IMR-90 (cell line): ENCODE measurements at regions not wholly inside any gene's neighbourhood (a gene's known extent, or its start where the extent isn't known, plus 50 kb on each side); places are given as distances from the start of the nearest gene placed in this dataset.

Experiments used
- CTCF ChIP-seq: conservative IDR thresholded peaks from 2 replicates; pipeline ENCODE4 v1.5.1; 2012; ENCODE audit warnings: mild to moderate bottlenecking, low read depth, low read length, improper control_type of control experiment
- POLR2A ChIP-seq: IDR thresholded peaks from 2 replicates; pipeline ENCODE4 v1.6.1; 2012; ENCODE audit warnings: mild to moderate bottlenecking, low read depth, low read length
- RAD21 ChIP-seq: IDR thresholded peaks from 2 replicates; pipeline ENCODE4 v1.6.1; 2012; ENCODE audit warnings: low read length, improper control_type of control experiment
- RCOR1 ChIP-seq: IDR thresholded peaks from 2 replicates; pipeline ENCODE4 v1.6.1; 2012; ENCODE audit warnings: mild to moderate bottlenecking, low read length, improper control_type of control experiment; ENCODE audit not compliant: insufficient replicate concordance
- RFX5 ChIP-seq: IDR thresholded peaks from 2 replicates; pipeline ENCODE4 v1.8.0; 2012; ENCODE audit warnings: low read depth, mild to moderate bottlenecking, low read length, moderate library complexity
- USF2 ChIP-seq: fragments of 150-350 bp; IDR thresholded peaks from 2 replicates; pipeline ENCODE4 v1.6.1; 2017; ENCODE audit warnings: mild to moderate bottlenecking, antibody characterized with exemption, low read length, low read depth

GRCh38 chr13:59416561-59416960 is 747.2 kb downstream of the DIAPH3 start:
- TF ChIP-seq CTCF (no peak), RAD21 (no peak), POLR2A (no peak), USF2 (no peak), RCOR1 (no peak), RFX5 (no peak)
